ENCODE measurements at regions not wholly inside any gene's neighbourhood (a gene's known extent, or its start where the extent isn't known, plus 50 kb on each side); places are given as distances from the start of the nearest gene placed in this dataset.

DNA sequence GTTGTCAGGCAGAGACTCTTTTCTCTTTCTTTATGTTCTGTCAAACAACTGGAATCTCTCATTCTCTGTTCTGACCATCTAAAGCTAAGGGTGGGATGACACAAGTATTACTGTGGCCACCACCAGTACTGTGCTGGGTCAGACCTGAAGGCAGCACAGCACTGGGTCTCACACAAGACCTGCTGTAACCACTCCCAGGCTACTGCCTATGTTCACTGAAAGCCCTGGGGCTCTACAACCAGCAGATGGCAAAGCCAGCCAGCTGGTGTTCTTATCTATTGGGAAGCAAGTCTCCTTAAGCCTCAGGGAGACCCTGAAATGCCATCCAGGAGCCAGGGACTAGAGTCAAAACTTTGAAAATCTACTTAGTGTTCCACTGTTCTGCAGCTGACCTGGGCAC is 189.5 kb downstream of the SLCO4C1 start:
- TF ChIP-seq, protein P1, sequence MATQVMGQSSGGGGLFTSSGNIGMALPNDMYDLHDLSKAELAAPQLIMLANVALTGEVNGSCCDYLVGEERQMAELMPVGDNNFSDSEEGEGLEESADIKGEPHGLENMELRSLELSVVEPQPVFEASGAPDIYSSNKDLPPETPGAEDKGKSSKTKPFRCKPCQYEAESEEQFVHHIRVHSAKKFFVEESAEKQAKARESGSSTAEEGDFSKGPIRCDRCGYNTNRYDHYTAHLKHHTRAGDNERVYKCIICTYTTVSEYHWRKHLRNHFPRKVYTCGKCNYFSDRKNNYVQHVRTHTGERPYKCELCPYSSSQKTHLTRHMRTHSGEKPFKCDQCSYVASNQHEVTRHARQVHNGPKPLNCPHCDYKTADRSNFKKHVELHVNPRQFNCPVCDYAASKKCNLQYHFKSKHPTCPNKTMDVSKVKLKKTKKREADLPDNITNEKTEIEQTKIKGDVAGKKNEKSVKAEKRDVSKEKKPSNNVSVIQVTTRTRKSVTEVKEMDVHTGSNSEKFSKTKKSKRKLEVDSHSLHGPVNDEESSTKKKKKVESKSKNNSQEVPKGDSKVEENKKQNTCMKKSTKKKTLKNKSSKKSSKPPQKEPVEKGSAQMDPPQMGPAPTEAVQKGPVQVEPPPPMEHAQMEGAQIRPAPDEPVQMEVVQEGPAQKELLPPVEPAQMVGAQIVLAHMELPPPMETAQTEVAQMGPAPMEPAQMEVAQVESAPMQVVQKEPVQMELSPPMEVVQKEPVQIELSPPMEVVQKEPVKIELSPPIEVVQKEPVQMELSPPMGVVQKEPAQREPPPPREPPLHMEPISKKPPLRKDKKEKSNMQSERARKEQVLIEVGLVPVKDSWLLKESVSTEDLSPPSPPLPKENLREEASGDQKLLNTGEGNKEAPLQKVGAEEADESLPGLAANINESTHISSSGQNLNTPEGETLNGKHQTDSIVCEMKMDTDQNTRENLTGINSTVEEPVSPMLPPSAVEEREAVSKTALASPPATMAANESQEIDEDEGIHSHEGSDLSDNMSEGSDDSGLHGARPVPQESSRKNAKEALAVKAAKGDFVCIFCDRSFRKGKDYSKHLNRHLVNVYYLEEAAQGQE (IDR thresholded peaks at IDR 0.05; ENCODE audit: insufficient read depth in 1 of 2, low read depth in 2 of 2, low read length in 1 of 2), result no peak
- TF ChIP-seq, protein P2, sequence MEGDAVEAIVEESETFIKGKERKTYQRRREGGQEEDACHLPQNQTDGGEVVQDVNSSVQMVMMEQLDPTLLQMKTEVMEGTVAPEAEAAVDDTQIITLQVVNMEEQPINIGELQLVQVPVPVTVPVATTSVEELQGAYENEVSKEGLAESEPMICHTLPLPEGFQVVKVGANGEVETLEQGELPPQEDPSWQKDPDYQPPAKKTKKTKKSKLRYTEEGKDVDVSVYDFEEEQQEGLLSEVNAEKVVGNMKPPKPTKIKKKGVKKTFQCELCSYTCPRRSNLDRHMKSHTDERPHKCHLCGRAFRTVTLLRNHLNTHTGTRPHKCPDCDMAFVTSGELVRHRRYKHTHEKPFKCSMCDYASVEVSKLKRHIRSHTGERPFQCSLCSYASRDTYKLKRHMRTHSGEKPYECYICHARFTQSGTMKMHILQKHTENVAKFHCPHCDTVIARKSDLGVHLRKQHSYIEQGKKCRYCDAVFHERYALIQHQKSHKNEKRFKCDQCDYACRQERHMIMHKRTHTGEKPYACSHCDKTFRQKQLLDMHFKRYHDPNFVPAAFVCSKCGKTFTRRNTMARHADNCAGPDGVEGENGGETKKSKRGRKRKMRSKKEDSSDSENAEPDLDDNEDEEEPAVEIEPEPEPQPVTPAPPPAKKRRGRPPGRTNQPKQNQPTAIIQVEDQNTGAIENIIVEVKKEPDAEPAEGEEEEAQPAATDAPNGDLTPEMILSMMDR (IDR thresholded peaks at IDR 0.05), result no peak
- TF ChIP-seq POLR2AphosphoS5 (IDR thresholded peaks at IDR 0.05; ENCODE audit: low read depth, low read length) (no peak), SIN3A (IDR thresholded peaks at IDR 0.05; ENCODE audit: borderline replicate concordance, insufficient read depth, low read depth, low read length) (no peak)
